Neural progenitor cell (in vitro differentiated cells): ENCODE measurements at regions not wholly inside any gene's neighbourhood (a gene's known extent, or its start where the extent isn't known, plus 50 kb on each side); places are given as distances from the start of the nearest gene placed in this dataset.

Experiments
- CTCF ChIP-seq: fragments of 200-600 bp; sonication (generic); IDR thresholded peaks from 2 replicates; pipeline ENCODE4 v1.5.1; 2017; ENCODE audit warnings: antibody characterized with exemption, mild to moderate bottlenecking
- EZH2phosphoT487 ChIP-seq: fragments of 200-600 bp; sonication (generic); IDR thresholded peaks from 2 replicates; pipeline ENCODE4 v1.6.1; 2017; ENCODE audit warnings: antibody characterized with exemption

GRCh38 chr12:19801941-19802340 is 362.6 kb downstream of the AEBP2 start:
- TF ChIP-seq CTCF = no peak
- no peak for TF ChIP-seq EZH2phosphoT487
